ENCODE measurements at regions not wholly inside any gene's neighbourhood (a gene's known extent, or its start where the extent isn't known, plus 50 kb on each side); places are given as distances from the start of the nearest gene placed in this dataset.

GRCh38 chr16:85416228-85417109 lies 196.7 kb upstream of the GSE1 start (continued):
- TF ChIP-seq NFAT5 (CRISPR knock-in tag; IDR thresholded peaks at IDR 0.05) (no peak), CENPT (CRISPR knock-in tag; IDR thresholded peaks at IDR 0.05; ENCODE audit: low read depth) (no peak), JUNB (CRISPR knock-in tag; IDR thresholded peaks at IDR 0.05; ENCODE audit: borderline replicate concordance) (no peak), ZEB1 (IDR thresholded peaks at IDR 0.05; ENCODE audit: insufficient replicate concordance, low read depth) (no peak), DR1 (CRISPR knock-in tag; IDR thresholded peaks at IDR 0.05) (no peak), TCF7 (IDR thresholded peaks at IDR 0.05; ENCODE audit: low read depth) (no peak), DNMT1 (CRISPR knock-in tag; IDR thresholded peaks at IDR 0.05) (no peak), BRD4 (CRISPR knock-in tag; IDR thresholded peaks at IDR 0.05) (no peak), ZNF792 (CRISPR knock-in tag; IDR thresholded peaks at IDR 0.05) (no peak), MAFK (conservative IDR thresholded peaks at IDR 0.05 in 1 of 2, IDR thresholded peaks at IDR 0.05 in 1 of 2; ENCODE audit: low read length in 2 of 2) (no peak), RBM39 (IDR thresholded peaks at IDR 0.05; ENCODE audit: low read depth, low read length, poor library complexity, severe bottlenecking) (no peak), ZNF569 (CRISPR knock-in tag; IDR thresholded peaks at IDR 0.05; ENCODE audit: borderline replicate concordance) (no peak), ZNF841 (CRISPR knock-in tag; IDR thresholded peaks at IDR 0.05; ENCODE audit: borderline replicate concordance) (no peak), MXD4 (CRISPR knock-in tag; IDR thresholded peaks at IDR 0.05) (peak; percentile 88), ZKSCAN1 (IDR thresholded peaks at IDR 0.05; ENCODE audit: low read length) (no peak), TEAD3 (CRISPR knock-in tag; optimal IDR thresholded peaks at IDR 0.05; ENCODE audit: borderline replicate concordance) (no peak), AFF4 (CRISPR knock-in tag; IDR thresholded peaks at IDR 0.05) (no peak)
